Neuron (in vitro differentiated cells): ENCODE measurements at regions not wholly inside any gene's neighbourhood (a gene's known extent, or its start where the extent isn't known, plus 50 kb on each side); places are given as distances from the start of the nearest gene placed in this dataset.
A peak's percentile ranks its signal among the peaks of the same experiment; 100 is the strongest.

Source experiments
- H2AFZ ChIP-seq: one replicate; pipeline ENCODE4 v1.6.1; 2013; ENCODE audit warnings: low read depth, mild to moderate bottlenecking, inconsistent platforms, low read length, moderate library complexity
- H3K27me3 ChIP-seq: one replicate; pipeline ENCODE4 v1.6.1; 2013; ENCODE audit warnings: low read length; ENCODE audit not compliant: insufficient read depth
- H3K36me3 ChIP-seq: one replicate; pipeline ENCODE4 v1.6.1; 2013; ENCODE audit warnings: low read length; ENCODE audit not compliant: insufficient read depth
- H3K4me1 ChIP-seq: one replicate; pipeline ENCODE4 v1.6.1; 2013; ENCODE audit warnings: low read length; ENCODE audit not compliant: insufficient read depth
- H3K4me3 ChIP-seq: 2 replicates; pipeline ENCODE4 v1.5.1; 2013; ENCODE audit warnings: mild to moderate bottlenecking, low read length, moderate library complexity
- H3K9me3 ChIP-seq: one replicate; pipeline ENCODE4 v1.6.1; 2013; ENCODE audit warnings: low read length

- no peak overlapping the region for H3K4me3 ChIP-seq
- H3K9me3 ChIP-seq, result no peaks in the 10 kb centered on the region
- no peaks in the 10 kb centered on the region for H3K36me3 ChIP-seq
- no peak overlapping the region for H2AFZ ChIP-seq
- peaks cover 13% of the 10 kb centered on the region for H3K4me1 ChIP-seq
- H3K27me3 ChIP-seq, result peaks cover 5% of the 10 kb centered on the region
Observed at GRCh38 chr2:240203788-240204270, 63.4 kb upstream of the OTOS start.

- Histone ChIP-seq H3K36me3 (no peaks in the 10 kb centered on the region), H3K9me3 (no peaks in the 10 kb centered on the region), H3K4me1 (peaks cover 13% of the 10 kb centered on the region), H3K27me3 (peaks cover 8% of the 10 kb centered on the region), H3K4me3 (no peak overlapping the region), H2AFZ (no peak overlapping the region)
Observed at GRCh38 chr2:240204431-240205276, 64.2 kb upstream of the OTOS start.

- H2AFZ ChIP-seq, result peak overlapping the region; percentile 49
- H3K4me3 ChIP-seq, result no peak overlapping the region
- H3K4me1 ChIP-seq, result peaks cover 13% of the 10 kb centered on the region
- H3K9me3 ChIP-seq, result no peaks in the 10 kb centered on the region
- no peaks in the 10 kb centered on the region for H3K36me3 ChIP-seq
- peaks cover 5% of the 10 kb centered on the region for H3K27me3 ChIP-seq
Observed at GRCh38 chr2:240205348-240205747, 64.9 kb upstream of the OTOS start.

DNA sequence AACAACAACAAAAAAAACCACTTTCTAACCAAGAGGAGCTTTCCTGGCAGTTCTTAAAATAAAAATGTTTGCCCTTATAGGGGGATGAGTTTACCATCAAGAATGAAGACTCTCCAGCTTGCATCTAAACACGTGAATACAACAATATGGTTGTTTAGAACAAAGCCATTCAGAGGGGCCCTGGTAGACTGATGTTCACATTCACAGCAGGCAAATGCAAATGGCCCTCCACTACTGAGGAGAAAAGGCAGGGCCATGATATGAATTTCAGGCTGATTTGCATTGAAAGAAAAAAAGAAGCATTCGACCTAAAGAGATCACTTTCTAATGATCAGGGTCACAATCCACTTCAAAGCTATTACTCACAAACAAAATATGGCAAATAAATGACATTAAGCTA is 65.3 kb upstream of the OTOS start:
- Histone ChIP-seq H3K9me3 (no peaks in the 10 kb centered on the region), H2AFZ (peak overlapping the region; percentile 49), H3K4me3 (no peak overlapping the region), H3K27me3 (peaks cover 3% of the 10 kb centered on the region), H3K4me1 (peaks cover 13% of the 10 kb centered on the region), H3K36me3 (no peaks in the 10 kb centered on the region)

- H2AFZ ChIP-seq, result no peak overlapping the region
- H3K36me3 ChIP-seq, result no peaks in the 10 kb centered on the region
- H3K4me1 ChIP-seq, result peaks cover 13% of the 10 kb centered on the region
- H3K9me3 ChIP-seq, result no peaks in the 10 kb centered on the region
- H3K27me3 ChIP-seq, result peaks cover 3% of the 10 kb centered on the region
- no peak overlapping the region for H3K4me3 ChIP-seq
Observed at GRCh38 chr2:240206630-240207029, 66.2 kb upstream of the OTOS start.

GRCh38 chr2:240207661-240208060 is 67.2 kb upstream of the OTOS start:
- H3K4me3 ChIP-seq, result no peak overlapping the region
- H3K9me3 ChIP-seq, result no peaks in the 10 kb centered on the region
- H3K36me3 ChIP-seq, result no peaks in the 10 kb centered on the region
- H3K27me3 ChIP-seq, result peaks cover 3% of the 10 kb centered on the region
- no peak overlapping the region for H2AFZ ChIP-seq
- peaks cover 13% of the 10 kb centered on the region for H3K4me1 ChIP-seq

GRCh38 chr2:240208096-240208495 is 67.6 kb upstream of the OTOS start:
- no peak overlapping the region for H3K4me3 ChIP-seq
- H3K4me1 ChIP-seq, result peaks cover 13% of the 10 kb centered on the region
- no peak overlapping the region for H2AFZ ChIP-seq
- H3K27me3 ChIP-seq, result peaks cover 3% of the 10 kb centered on the region
- H3K36me3 ChIP-seq, result no peaks in the 10 kb centered on the region
- no peaks in the 10 kb centered on the region for H3K9me3 ChIP-seq

DNA sequence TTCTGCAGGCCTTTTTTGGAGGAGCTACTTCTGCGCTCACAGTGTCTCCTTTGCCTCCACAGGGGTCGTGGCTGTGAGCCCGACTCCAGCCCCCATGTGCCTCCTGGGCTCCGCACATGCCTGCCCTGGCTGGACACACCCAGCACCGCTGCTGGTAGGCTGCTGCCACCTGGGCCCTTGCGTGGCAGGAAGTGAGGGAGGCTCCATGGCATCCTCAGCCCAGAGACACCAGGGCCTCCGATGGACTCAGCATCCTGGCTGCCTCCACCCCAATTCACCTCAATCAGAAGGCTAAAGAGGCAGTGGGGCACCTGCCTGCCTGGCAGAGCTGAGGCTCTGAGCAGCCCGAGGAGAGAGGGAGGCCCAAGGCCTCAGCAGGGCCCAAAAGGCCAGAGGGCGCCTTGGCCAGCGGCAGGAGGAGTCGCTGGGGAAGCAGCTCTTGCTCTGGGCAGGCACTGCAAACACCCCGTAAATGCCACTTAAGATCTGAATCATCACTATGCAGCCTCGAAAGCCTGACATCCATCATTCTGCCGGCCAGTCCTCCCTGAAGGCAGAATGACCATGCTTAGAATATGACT is 68.3 kb upstream of the OTOS start:
- Histone ChIP-seq H3K27me3 (peaks cover 3% of the 10 kb centered on the region), H3K9me3 (no peaks in the 10 kb centered on the region), H2AFZ (no peak overlapping the region), H3K36me3 (no peaks in the 10 kb centered on the region), H3K4me1 (peaks cover 13% of the 10 kb centered on the region), H3K4me3 (no peak overlapping the region)

GRCh38 chr2:240209493-240209892 is 69.0 kb upstream of the OTOS start:
- no peak overlapping the region for H3K4me3 ChIP-seq
- peaks cover 19% of the 10 kb centered on the region for H3K4me1 ChIP-seq
- H3K27me3 ChIP-seq, result peaks cover 3% of the 10 kb centered on the region
- H2AFZ ChIP-seq, result no peak overlapping the region
- no peaks in the 10 kb centered on the region for H3K9me3 ChIP-seq
- H3K36me3 ChIP-seq, result no peaks in the 10 kb centered on the region

DNA sequence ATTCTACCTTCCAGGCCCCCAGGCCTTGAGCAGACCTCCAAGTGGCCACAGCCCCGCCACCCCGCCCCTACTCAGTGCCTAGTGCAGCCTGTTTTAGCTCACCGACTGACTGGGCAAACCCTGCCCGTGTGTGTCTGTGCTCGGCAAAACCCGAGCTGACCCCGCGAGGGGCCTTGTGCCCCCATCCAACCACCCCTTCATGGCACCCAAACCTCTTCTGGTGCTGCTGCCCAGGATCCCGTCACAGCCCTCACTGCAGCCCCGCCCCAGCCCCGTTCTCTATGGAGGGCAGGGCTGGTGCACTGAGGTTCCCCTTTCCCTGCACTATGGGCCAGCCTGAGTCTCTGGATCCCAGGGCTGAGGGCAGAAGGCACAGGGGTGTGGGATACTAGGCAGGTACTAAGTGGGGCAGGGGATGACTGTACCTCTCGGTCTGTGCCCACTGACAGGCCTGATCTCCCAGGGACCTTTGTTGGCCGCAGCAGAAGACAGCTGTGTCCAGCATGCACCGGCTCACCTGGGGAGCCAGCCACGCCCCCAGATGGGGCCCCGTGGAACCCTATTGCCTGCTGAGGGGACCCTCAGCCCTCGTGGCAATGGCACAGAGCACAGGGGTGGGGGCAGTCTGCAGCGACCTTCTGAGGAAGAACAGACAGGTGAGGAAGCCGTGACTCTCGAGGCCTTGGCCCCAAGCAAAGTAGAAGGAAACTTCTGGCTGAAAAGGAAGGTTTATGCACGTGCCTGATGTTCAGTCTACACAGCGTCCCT is 69.9 kb upstream of the OTOS start:
- Histone ChIP-seq H3K27me3 (peaks cover 3% of the 10 kb centered on the region), H2AFZ (no peak overlapping the region), H3K9me3 (no peaks in the 10 kb centered on the region), H3K4me3 (no peak overlapping the region), H3K36me3 (no peaks in the 10 kb centered on the region), H3K4me1 (peaks cover 22% of the 10 kb centered on the region)

DNA sequence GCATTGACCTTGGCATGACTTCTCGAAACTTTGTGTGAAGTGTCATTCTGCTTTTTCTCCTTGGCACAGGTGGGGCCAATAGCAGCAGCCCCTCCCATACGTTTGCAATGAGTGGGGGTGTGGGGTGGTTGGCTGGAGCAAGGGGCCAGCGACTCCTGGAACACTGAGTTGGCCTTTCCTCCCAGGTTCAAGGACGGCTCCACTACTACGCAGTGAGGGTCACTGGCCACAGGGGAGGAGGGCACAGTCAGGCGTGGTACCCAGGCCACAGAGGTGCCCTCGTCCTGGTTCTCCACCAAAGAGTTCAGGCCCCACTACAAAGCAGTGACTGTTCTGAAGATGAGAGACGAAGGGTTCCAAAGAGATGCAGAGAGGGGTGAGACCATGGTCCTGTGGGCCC is 70.6 kb upstream of the OTOS start:
- H3K4me3 ChIP-seq, result no peak overlapping the region
- peaks cover 3% of the 10 kb centered on the region for H3K27me3 ChIP-seq
- no peak overlapping the region for H2AFZ ChIP-seq
- no peaks in the 10 kb centered on the region for H3K9me3 ChIP-seq
- H3K36me3 ChIP-seq, result no peaks in the 10 kb centered on the region
- peaks cover 15% of the 10 kb centered on the region for H3K4me1 ChIP-seq

- H3K36me3 ChIP-seq, result no peaks in the 10 kb centered on the region
- no peak overlapping the region for H2AFZ ChIP-seq
- H3K4me1 ChIP-seq, result peaks cover 15% of the 10 kb centered on the region
- H3K27me3 ChIP-seq, result peaks cover 3% of the 10 kb centered on the region
- H3K4me3 ChIP-seq, result no peak overlapping the region
- no peaks in the 10 kb centered on the region for H3K9me3 ChIP-seq
Observed at GRCh38 chr2:240211598-240212424, 71.4 kb upstream of the OTOS start.
